Pulmonary artery endothelial cell (primary cell): ENCODE measurements at regions not wholly inside any gene's neighbourhood (a gene's known extent, or its start where the extent isn't known, plus 50 kb on each side); places are given as distances from the start of the nearest gene placed in this dataset.
"Not testable (repeated sequence)": the region's sequence is repeated elsewhere in the genome, so short reads cannot be mapped to it uniquely, and the experiment has no call there.

Source experiments
- DNase-seq: peaks from one replicate; pipeline ENCODE4 v3.0.0-alpha.2; 2011; ENCODE audit warnings: low read depth, low spot score

GRCh38 chr6:120363429-120363828, 970.9 kb downstream of the TBC1D32 start:
- no peak for DNase-seq

- not testable (repeated sequence) for DNase-seq
Observed at GRCh38 chr6:120358535-120358934, 975.7 kb downstream of the TBC1D32 start.

DNA sequence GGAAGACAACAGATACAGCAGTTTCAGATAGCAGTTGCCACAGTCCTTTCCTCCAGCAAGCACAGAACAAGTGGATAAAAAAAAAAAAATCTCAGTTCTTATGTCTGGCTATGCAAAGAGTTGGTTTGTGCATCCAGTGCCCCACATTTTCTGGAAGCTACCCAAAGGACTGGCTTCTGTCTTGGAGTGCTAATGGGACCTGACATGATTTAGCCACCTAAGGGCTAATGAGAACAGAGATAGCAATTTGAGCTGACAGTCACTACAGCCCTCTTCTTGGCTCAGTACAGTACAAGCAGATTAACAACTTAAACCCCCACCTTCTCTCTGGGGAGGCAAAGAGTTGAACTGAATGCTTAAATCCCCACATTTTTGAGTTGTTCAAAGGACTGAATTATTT, 976.8 kb downstream of the TBC1D32 start:
- DNase-seq: no peak

DNA sequence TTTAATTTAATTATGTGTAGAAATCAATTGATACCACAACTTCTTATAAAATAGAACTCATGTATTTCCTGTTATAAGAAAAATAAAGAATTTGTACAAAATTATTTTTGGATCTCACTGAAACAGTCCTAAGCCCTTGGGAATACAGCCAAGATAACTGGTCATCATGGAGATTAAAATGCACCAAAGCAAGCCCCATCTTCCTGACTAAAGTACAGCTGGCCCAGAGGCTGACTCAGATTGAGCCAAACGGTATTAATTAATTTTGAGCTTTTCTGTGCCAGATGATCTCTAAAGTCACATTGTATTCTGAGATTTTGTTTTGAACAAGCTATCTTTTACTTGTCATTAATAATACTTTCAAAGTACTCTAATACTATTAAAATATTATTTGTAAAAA, 978.5 kb downstream of the TBC1D32 start:
- DNase-seq: no peak

- no peak for DNase-seq
Observed at GRCh38 chr6:120354452-120355098, 979.7 kb downstream of the TBC1D32 start.

GRCh38 chr6:120352491-120352890, 981.8 kb downstream of the TBC1D32 start:
- DNase-seq: no peak

DNA sequence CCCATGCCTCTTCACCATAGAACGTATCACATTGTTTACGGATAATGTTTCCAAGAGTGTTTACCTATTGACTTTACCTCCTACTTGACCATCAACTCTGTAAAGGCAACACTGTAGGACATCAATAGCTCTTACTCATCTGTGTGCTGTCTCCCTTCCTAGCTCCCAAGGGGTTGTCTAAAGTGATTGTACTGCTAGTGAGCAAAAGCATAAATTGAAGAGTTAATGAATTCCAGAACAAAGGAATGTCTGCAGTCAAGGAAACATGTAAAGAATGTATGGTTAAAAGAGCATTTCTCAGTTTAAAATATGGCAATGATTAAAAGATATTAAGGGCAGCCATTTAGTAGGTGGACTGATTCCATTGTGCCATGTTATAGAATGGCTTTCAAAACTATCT, 985.4 kb downstream of the TBC1D32 start:
- DNase-seq: no peak

GRCh38 chr6:120328521-120328920, 979.0 kb upstream of the MAN1A1 start:
- no peak for DNase-seq

DNA sequence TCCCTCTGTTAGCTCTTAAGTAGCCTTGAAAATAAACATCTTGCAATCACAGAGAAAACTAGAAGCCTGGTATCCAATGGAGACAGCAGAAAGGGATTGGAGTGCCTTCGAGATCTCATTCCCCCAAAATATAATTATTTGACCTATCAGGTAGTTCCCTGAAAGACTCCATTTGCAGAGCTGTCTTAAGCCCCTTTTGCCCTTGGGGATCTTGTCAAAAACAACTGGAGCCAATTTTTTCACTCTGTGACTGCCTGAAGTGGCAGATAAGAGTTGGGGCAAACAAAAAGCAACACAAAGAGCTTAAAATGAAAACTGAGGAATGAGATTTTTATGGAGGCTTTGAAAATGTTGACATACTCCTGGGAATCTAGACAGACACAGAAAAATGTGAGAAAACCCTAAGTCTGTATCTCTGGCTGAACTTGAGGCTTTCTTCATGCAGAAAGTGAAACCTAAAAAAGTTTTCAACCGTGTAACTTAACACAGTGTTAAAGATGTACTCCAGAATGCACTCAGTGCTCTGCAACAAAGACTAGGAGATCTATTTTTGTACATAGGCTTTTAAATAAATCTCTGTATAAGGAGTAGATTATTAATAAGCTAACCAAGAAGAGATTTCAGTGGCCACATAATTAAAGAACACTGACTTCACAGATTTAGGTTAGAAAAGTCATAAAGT, 971.1 kb upstream of the MAN1A1 start:
- no peak for DNase-seq

DNA sequence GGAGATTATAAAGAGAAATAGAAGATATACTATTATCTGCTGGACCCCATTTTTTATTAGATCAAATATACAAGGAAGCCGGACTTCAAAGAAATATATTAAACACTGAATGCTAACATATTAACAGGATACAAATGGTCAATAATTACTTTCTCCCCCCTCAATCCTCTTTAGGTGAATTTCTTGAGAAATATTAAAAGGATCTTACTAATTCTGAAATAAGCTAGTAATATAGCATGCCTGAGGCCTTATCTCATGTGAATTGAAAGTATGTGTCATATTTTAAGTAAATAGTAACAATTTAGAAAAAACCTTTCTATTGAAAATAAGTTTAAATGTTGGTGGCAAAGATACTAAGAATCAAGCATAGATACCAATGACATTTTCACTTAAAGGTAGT, 954.7 kb upstream of the MAN1A1 start:
- DNase-seq: no peak

GRCh38 chr6:120303527-120303926, 954.0 kb upstream of the MAN1A1 start:
- no peak for DNase-seq

DNA sequence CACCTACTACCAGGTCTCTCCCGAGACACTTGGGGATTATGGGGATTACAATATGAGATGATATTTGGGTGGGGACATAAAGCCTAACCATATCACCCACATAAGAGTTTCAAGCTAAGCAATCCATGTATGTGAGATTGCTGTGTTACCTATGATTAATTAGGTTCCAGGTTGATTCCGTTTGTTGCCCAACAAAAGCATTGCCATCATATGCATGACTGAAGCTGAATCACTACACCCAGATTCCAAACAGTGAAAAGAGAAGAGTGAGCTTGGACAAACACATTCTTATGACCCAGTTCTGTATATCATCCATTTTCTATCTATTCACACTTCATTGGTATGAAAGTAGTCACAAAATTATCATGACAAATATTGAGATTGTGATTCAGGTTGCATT, 952.5 kb upstream of the MAN1A1 start:
- no peak for DNase-seq

- DNase-seq: no peak
Observed at GRCh38 chr6:120290964-120291363, 941.4 kb upstream of the MAN1A1 start.

- DNase-seq: no peak
Observed at GRCh38 chr6:120282005-120282404, 932.4 kb upstream of the MAN1A1 start.

DNA sequence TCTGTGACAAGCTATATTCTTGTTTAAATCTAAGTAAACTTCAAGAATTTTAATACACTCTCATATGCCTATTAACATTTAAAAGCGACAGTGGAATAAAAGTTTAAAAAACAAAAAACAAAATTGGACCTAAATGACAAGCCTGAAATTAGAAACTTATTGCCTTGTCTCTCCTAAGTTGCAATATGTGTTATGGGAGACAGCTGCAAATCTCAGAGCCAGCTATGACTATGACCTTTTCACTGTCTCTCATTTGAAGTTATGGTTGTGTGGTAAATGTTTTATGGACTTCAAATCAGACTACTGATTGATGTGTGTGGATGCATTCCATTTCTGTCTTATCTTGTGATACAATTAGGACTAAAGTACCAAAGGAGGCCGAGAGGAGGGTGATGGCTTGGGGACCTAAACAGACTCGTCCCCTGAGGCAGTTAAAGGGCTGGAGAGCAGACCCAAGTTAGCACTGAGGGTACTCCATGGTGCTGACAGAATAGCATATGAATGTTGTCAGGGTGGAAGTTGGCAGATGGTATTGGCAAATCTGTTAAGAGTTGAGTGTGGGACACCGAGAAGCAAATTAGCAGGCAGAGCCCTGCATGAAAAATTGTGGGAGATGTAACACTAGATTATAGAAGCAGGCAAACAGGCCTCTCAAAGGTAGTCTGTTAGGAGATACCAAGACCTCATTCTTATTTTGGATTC, 930.1 kb upstream of the MAN1A1 start:
- no peak for DNase-seq

GRCh38 chr6:120278689-120279396, 929.3 kb upstream of the MAN1A1 start:
- DNase-seq: no peak

- no peak for DNase-seq
Observed at GRCh38 chr6:120274547-120274946, 925.0 kb upstream of the MAN1A1 start.

DNA sequence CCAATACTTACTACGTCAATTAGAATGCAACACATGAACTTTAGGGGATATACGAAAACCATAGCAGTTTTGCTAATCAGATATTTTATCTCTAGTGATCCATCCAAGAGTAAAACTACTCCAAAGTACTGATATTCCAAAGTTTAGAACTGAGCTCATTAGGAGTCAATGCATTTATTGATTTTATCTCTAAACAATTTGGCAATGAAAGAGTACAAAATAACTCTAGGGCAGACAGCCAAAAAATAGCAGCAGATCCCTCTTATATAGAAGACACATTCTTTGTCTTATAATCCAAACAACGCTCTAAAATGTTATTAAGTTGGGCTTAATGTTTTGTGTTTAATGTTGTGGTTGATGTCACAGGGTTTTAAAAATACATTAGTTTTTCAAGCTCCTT, 923.9 kb upstream of the MAN1A1 start:
- DNase-seq: no peak

GRCh38 chr6:120272038-120272437, 922.5 kb upstream of the MAN1A1 start:
- no peak for DNase-seq

DNA sequence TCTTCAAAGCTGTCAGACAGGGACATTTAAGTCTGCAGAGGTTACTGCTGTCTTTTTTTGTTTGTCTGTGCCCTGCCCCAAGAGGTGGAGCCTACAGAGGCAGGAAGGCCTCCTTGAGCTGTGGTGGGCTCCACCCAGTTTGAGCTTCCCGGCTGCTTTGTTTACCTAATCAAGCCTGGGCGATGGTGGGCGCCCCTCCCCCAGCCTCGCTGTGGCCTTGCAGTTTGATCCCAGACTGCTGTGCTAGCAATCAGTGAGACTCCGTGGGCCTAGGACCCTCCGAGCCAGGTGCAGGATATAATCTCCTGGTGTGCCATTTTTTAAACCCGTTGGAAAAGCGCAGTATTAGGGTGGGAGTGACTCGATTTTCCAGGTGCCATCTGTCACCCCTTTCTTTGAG, 918.7 kb upstream of the MAN1A1 start:
- not testable (repeated sequence) for DNase-seq

DNA sequence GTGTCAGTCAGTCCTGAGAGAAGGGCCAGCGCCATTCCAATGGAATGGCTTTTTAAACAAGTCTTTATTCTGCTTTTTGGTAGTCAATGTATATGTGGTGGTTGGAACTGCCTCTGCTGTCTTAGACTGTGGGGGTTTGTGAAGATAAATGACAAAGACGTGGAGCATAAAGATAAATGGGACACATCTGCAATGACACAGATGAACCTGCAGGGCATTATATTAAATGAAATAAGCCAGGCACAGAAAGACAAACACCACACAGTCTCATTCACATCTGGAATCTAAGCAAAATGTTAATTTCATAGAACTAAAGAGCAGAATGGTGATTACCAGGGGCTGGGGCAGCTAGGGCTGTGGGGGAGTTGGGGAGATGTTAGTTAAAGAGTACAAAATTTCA, 912.8 kb upstream of the MAN1A1 start:
- no peak for DNase-seq

- DNase-seq: no peak
Observed at GRCh38 chr6:120260636-120261035, 911.1 kb upstream of the MAN1A1 start.
